Effector CD8-positive, alpha-beta T cell (primary cell): ENCODE measurements at regions not wholly inside any gene's neighbourhood (a gene's known extent, or its start where the extent isn't known, plus 50 kb on each side); places are given as distances from the start of the nearest gene placed in this dataset.

Experiments
- DNase-seq: peaks from one replicate; lab custom pipeline; 2025; lab: John Stamatoyannopoulos, UW

GRCh38 chr20:4600308-4601014, 85.8 kb upstream of the PRNP start:
- no peak for DNase-seq

GRCh38 chr20:4597215-4597614, 89.0 kb upstream of the PRNP start:
- DNase-seq, result no peak

- no peak for DNase-seq
Measured at GRCh38 chr20:4593149-4593525, 93.1 kb upstream of the PRNP start.

DNA sequence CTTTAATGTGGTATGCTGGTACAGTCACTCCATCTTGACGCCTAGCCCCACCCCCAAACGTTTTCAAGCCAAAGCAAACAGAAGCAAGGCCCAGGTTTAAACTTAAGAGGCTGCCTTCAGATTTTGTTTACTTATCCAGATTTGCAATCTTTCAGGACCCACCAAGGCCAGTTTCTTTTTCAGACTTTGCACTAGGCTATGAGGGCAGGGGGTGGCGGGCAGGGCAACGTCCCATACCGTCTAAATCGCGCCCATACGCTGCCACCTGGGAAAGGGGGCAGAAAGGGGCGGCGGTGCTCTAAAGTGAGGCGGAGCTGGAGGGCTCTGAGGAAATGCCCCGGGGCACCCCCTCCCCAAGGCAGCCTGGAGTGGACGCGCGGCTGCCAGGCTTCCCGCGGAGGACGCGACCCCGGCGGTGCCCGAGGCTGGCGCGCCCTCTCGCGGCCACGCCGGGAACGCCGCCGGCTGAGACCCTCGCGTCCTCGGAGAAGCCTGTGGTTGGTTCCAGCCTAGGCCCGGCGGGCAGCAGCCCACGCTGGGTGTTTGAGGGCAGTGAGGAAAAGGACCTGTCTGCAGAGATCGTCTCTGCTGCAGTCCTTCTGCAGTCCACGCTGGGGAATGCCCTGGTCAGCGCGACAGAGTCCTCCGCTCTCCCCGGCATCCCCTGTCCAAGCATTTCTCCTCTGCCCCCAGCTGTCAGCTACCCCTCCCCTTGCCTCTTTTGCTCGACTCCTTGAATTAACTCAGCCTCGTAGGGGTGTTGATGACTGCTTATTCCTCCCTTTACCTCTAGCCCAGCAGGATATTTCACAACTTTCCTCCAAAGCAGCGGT, 93.7 kb upstream of the PRNP start:
- peak; percentile 20 for DNase-seq

- no peak for DNase-seq
Measured at GRCh38 chr20:4591975-4592315, 94.3 kb upstream of the PRNP start.

DNA sequence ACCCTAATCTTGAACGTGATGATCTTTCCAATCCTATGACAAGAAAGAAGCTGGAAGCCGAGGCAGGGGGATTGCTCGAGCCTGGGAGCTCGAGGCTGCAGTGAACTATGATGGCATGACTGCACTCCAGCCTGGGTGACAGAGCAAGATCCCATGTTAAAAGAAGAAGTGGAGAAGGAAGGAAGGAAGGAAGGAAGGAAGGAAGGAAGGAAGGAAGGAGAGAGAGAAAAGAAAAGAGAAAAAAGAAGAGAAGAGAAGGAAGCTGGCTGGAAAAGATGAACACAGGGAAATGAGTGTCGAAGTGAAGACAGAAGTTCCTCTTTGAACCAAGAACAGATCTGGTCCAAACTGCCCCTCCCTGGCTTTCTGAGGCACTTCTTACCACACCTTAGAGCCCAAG, 100.5 kb upstream of the PRNP start:
- DNase-seq, result no peak

DNA sequence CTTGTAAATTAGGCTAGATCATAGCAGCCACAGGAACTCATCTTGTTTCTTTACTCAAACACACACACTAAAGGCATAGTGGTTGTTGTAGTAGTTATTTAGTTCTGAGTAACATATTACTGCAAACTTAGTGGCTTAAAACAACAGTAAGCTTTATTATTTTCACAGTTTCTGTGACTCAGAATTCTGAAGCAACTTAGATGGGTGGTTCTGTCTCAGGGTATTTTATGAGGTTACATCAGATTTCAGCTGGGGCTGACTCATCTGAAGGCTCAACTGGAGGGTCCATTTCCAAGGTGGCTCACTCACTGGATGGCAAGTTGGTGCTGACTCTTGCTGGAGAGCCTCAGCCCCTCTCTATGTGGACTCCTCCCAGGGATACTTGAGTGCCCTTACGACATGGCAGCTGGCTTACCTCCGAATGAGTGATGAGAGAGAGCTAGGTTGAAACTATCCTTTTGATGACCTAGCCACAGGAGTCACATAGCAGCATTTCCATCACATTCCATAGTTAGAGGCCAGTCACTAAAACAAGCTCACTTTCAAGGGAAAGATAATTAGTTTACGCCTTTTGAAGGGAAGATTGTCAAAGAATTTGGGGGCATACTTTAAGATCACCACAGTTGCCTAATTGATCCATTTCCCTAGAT, 101.0 kb upstream of the PRNP start:
- no peak for DNase-seq

- no peak for DNase-seq
Measured at GRCh38 chr20:4584510-4584909, 101.7 kb upstream of the PRNP start.

DNA sequence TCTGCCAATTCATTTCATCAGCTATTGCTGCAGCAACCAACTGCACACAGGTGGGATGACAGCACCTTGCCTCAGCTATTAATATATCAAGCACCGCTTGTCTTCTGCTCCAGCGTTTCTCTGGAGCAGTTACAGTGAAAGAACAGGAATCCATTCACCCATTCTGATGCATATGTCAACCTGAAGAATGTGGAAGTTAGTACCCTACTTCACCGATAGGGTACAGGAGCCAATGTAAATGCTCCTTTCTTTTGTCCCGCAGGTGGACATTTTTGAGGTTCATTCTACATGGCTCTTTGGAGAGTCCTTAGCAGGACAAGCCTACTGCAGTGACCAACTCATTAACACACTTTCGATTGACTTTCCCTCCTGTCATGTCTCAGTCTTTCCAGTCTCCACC, 104.4 kb upstream of the PRNP start:
- no peak for DNase-seq

GRCh38 chr20:4578375-4578774, 107.9 kb upstream of the PRNP start:
- DNase-seq, result no peak

GRCh38 chr20:4574356-4574690, 111.9 kb upstream of the PRNP start:
- DNase-seq, result no peak

- no peak for DNase-seq
Measured at GRCh38 chr20:4573564-4574355, 112.5 kb upstream of the PRNP start.

DNA sequence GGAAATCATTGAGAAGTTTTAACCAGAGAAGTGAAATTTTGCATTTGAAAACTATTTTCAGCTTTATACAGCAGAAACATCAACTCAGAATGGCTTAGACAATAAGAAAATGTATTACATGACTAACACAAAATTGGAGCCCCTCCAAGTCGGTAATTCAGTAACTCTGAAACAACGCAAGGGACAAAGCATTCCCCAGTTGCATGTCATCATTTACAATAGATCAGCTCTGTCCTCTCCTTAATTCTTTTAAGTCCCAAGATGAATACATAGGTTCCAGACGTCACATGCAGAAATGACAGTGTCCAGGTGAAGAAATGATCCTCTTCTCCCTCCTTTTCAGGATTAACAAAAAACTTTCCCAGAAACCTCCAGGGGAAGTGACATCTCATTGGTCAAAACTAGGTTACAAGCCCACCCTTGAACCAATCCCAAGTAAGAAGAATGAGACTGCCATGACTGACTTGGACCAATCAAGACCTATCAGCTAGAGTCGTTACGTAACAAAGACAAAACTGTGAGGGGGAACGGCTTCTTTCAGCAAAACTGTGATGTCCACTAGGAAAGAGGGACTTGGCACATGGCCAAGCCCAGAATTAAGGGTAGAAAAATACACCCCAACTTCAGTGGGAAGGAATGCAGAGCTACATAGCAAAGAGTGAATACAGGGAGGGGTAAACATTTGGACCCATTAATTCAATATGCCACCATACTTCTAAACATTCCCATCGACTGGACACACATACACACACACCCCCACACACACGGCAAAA, 114.3 kb upstream of the PRNP start:
- DNase-seq, result no peak

DNA sequence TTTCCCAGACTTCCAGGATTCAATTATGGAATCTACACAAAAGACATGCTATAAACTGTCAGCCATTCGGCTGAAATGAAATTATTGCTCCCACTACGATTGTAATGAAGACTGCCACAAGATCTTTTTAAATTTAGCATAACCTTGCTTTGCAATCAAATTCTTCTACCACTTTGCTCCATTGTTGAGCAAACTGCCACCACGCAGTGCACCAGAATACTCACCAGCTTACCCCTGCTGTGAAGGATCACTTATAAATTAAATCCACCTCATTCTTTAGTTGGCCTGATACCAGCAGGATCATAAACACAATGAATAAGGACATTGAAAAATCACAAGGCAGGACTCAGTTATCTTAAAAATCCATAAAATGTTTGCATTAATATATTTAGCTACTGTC, 116.4 kb upstream of the PRNP start:
- no peak for DNase-seq

DNA sequence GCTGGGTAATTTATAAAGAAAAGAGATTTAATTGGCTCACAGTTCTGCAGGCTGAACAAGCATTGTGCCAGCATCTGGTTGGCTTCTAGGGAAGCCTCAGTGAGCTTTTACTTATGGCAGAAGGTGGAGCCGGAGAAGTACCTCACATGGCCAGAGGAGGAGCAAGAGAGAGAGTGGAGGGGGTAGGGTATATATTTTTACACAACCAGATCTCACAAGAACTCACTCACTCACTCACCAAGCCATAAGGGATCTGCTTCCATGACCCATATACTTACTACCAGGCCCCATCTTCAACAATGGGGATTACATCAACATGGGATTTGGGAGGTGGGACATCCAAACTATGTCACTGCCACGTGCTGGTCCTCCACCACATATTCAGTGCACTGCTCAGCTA, 117.2 kb upstream of the PRNP start:
- no peak for DNase-seq

- no peak for DNase-seq
Measured at GRCh38 chr20:4568361-4568959, 117.8 kb upstream of the PRNP start.

- DNase-seq, result no peak
Measured at GRCh38 chr20:4567170-4567569, 119.1 kb upstream of the PRNP start.

- DNase-seq, result no peak
Measured at GRCh38 chr20:4563534-4563933, 122.7 kb upstream of the PRNP start.

DNA sequence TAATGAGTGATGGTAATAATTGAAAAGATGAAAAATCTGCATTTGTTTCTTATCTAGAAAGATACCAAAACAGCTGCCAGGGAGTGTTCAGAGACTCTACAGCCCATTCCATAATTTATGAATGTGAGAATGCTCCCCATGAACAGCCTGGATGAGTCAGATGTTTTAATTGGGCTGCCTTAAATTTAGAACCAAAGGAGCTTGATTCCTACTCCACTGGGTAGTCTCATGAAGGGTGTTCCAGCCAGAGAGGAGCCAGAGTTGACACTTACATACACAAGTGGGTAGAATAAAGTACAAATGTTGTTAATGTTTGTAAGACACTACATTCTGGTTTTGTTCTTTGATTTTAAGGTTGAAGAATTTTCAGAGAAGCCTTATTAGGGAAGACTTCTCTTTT, 123.2 kb upstream of the PRNP start:
- no peak for DNase-seq

GRCh38 chr20:4560667-4561066, 125.6 kb upstream of the PRNP start:
- no peak for DNase-seq

DNA sequence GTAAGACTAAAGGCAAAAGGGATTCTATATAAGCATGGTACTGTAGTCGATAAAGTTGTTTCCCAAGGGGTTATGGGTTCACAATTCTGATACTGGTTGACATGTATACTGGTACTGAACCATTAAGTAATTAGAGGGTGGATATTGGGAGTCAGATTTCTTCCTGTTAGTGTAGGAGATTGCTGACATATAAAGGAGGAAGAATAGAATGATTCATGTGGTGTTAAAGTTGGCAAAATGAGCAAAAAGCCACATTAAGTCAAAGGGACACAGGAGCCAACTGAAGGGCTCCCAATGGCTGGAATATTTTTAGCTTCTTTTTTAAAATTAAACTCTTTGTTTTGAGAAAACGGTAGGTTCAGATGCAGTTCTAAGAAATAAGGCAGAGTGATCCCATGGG, 126.3 kb upstream of the PRNP start:
- no peak for DNase-seq
